Umbilical cord (tissue), 1 donor: ENCODE measurements at regions not wholly inside any gene's neighbourhood (a gene's known extent, or its start where the extent isn't known, plus 50 kb on each side); places are given as distances from the start of the nearest gene placed in this dataset.
"Not testable (repeated sequence)": the region's sequence is repeated elsewhere in the genome, so short reads cannot be mapped to it uniquely, and the experiment has no call there.

ENCODE experiments used
- DNase-seq: peaks from one replicate; pipeline ENCODE4 v3.0.0-alpha.2; 2015; ENCODE audit warnings: low spot score

GRCh38 chr13:90912247-90912646 lies 435.2 kb upstream of the MIR17HG start:
- DNase-seq: no peak

- peak; percentile 67 for DNase-seq
These were observed 429.0 kb upstream of the MIR17HG start for GRCh38 chr13:90918536-90918935.

GRCh38 chr13:90919153-90919552 lies 428.3 kb upstream of the MIR17HG start:
- no peak for DNase-seq

- peak; percentile 79 for DNase-seq
These were observed 421.0 kb upstream of the MIR17HG start for GRCh38 chr13:90926459-90926858.

- DNase-seq: no peak
These were observed 419.4 kb upstream of the MIR17HG start for GRCh38 chr13:90928109-90928508.

GRCh38 chr13:90933097-90933826 lies 414.2 kb upstream of the MIR17HG start:
- no peak for DNase-seq

GRCh38 chr13:90934741-90935140 lies 412.7 kb upstream of the MIR17HG start:
- DNase-seq: no peak

GRCh38 chr13:90938848-90939247 lies 408.6 kb upstream of the MIR17HG start:
- no peak for DNase-seq

- no peak for DNase-seq
These were observed 403.5 kb upstream of the MIR17HG start for GRCh38 chr13:90943946-90944345.

GRCh38 chr13:90945146-90945545 lies 402.3 kb upstream of the MIR17HG start:
- not testable (repeated sequence) for DNase-seq

- DNase-seq: not testable (repeated sequence)
These were observed 401.4 kb upstream of the MIR17HG start for GRCh38 chr13:90946125-90946524.

- DNase-seq: no peak
These were observed 399.5 kb upstream of the MIR17HG start for GRCh38 chr13:90947976-90948375.

GRCh38 chr13:90950160-90950559 lies 397.3 kb upstream of the MIR17HG start:
- peak; percentile 92 for DNase-seq

GRCh38 chr13:90951663-90952062 lies 395.8 kb upstream of the MIR17HG start:
- no peak for DNase-seq

GRCh38 chr13:90952326-90952725 lies 395.2 kb upstream of the MIR17HG start:
- DNase-seq: no peak

- DNase-seq: no peak
These were observed 392.8 kb upstream of the MIR17HG start for GRCh38 chr13:90954605-90955195.

GRCh38 chr13:90956031-90956430 lies 391.5 kb upstream of the MIR17HG start:
- peak; percentile 87 for DNase-seq

- peak; percentile 57 for DNase-seq
These were observed 388.6 kb upstream of the MIR17HG start for GRCh38 chr13:90958866-90959265.

- DNase-seq: peak; percentile 52
These were observed 379.2 kb upstream of the MIR17HG start for GRCh38 chr13:90968166-90968904.

GRCh38 chr13:90974249-90974975 lies 373.1 kb upstream of the MIR17HG start:
- peak; percentile 77 for DNase-seq

- no peak for DNase-seq
These were observed 368.4 kb upstream of the MIR17HG start for GRCh38 chr13:90979059-90979458.

- DNase-seq: no peak
These were observed 362.7 kb upstream of the MIR17HG start for GRCh38 chr13:90984756-90985155.
